ENCODE measurements at regions not wholly inside any gene's neighbourhood (a gene's known extent, or its start where the extent isn't known, plus 50 kb on each side); places are given as distances from the start of the nearest gene placed in this dataset.

- Histone ChIP-seq H3K4me1 (peaks cover 0 to 11% of the 10 kb centered on the region in 2 donors), H3K4me3 (no peak overlapping the region), H3K27me3 (no peaks in the 10 kb centered on the region), H3K36me3 (no peaks in the 10 kb centered on the region), H3K27ac (no peak overlapping the region), H3K9me3 (no peaks in the 10 kb centered on the region)
- ATAC-seq (no peak), DNase-seq (no peak)
- intact Hi-C loops (cut with DNase I; ENCODE audit: low total_unique reads) (no loop called here), in situ Hi-C loops (cut with MboI; ENCODE audit: low sequenced_read_pairs in 4 of 4) (no loop called here)
- TF ChIP-seq CTCF (IDR thresholded peaks at IDR 0.05 in 4 of 5, conservative IDR thresholded peaks at IDR 0.05 in 1 of 5) = no peak
- no peak for TF ChIP-seq POLR2A (IDR thresholded peaks at IDR 0.05)
Measured at GRCh38 chr10:28160866-28161405, 141.9 kb downstream of the MPP7 start.

GRCh38 chr10:28157379-28157778 is 145.5 kb downstream of the MPP7 start:
- intact Hi-C loops (cut with DNase I; ENCODE audit: low total_unique reads) (no loop called here), in situ Hi-C loops (cut with MboI; ENCODE audit: low sequenced_read_pairs in 4 of 4) (no loop called here)
- Histone ChIP-seq H3K27me3 (no peaks in the 10 kb centered on the region), H3K36me3 (no peaks in the 10 kb centered on the region), H3K9me3 (no peaks in the 10 kb centered on the region), H3K4me3 (no peak overlapping the region), H3K27ac (no peak overlapping the region), H3K4me1 (peaks cover 0 to 11% of the 10 kb centered on the region in 2 donors)
- TF ChIP-seq POLR2A (IDR thresholded peaks at IDR 0.05) = no peak
- no peak for ATAC-seq
- DNase-seq = no peak

GRCh38 chr10:28155726-28156125 is 147.1 kb downstream of the MPP7 start:
- H3K27me3 ChIP-seq = no peaks in the 10 kb centered on the region
- H3K4me1 ChIP-seq = peaks cover 0 to 5% of the 10 kb centered on the region in 2 donors
- TF ChIP-seq POLR2A (IDR thresholded peaks at IDR 0.05) = no peak
- TF ChIP-seq CTCF (IDR thresholded peaks at IDR 0.05 in 4 of 5, conservative IDR thresholded peaks at IDR 0.05 in 1 of 5) = no peak
- H3K27ac ChIP-seq = no peak overlapping the region
- in situ Hi-C loops (cut with MboI; ENCODE audit: low sequenced_read_pairs in 4 of 4) (no loop called here), intact Hi-C loops (cut with DNase I; ENCODE audit: low total_unique reads) (no loop called here)
- H3K36me3 ChIP-seq = no peaks in the 10 kb centered on the region
- ATAC-seq (no peak), DNase-seq (no peak)
- H3K4me3 ChIP-seq = no peak overlapping the region
- no peaks in the 10 kb centered on the region for H3K9me3 ChIP-seq

- Histone ChIP-seq H3K36me3 (no peaks in the 10 kb centered on the region), H3K27ac (no peak overlapping the region), H3K4me3 (no peak overlapping the region), H3K9me3 (no peaks in the 10 kb centered on the region), H3K4me1 (no peaks in the 10 kb centered on the region), H3K27me3 (no peaks in the 10 kb centered on the region)
- no peak for TF ChIP-seq POLR2A (IDR thresholded peaks at IDR 0.05)
- TF ChIP-seq CTCF (IDR thresholded peaks at IDR 0.05 in 4 of 5, conservative IDR thresholded peaks at IDR 0.05 in 1 of 5) = no peak
- in situ Hi-C loops (cut with MboI; ENCODE audit: low sequenced_read_pairs in 4 of 4) = no loop called here
- DNase-seq (no peak), ATAC-seq (no peak)
- intact Hi-C loops (cut with DNase I; ENCODE audit: low total_unique reads) = no loop called here
Measured at GRCh38 chr10:28151636-28152035, 151.2 kb downstream of the MPP7 start.

- no peaks in the 10 kb centered on the region for H3K4me1 ChIP-seq
- H3K27ac ChIP-seq = no peak overlapping the region
- no peak for ATAC-seq
- intact Hi-C loops (cut with DNase I; ENCODE audit: low total_unique reads) = no loop called here
- no peaks in the 10 kb centered on the region for H3K36me3 ChIP-seq
- in situ Hi-C loops (cut with MboI; ENCODE audit: low sequenced_read_pairs in 4 of 4) = no loop called here
- DNase-seq = no peak
- TF ChIP-seq POLR2A (IDR thresholded peaks at IDR 0.05) = no peak
- no peak for TF ChIP-seq CTCF (IDR thresholded peaks at IDR 0.05 in 4 of 5, conservative IDR thresholded peaks at IDR 0.05 in 1 of 5)
- no peak overlapping the region for H3K4me3 ChIP-seq
- H3K27me3 ChIP-seq = no peaks in the 10 kb centered on the region
- no peaks in the 10 kb centered on the region for H3K9me3 ChIP-seq
Measured at GRCh38 chr10:28149746-28150145, 150.9 kb upstream of the ODAD2 start.
